H1 (cell line): ENCODE measurements at regions not wholly inside any gene's neighbourhood (a gene's known extent, or its start where the extent isn't known, plus 50 kb on each side); places are given as distances from the start of the nearest gene placed in this dataset.

ENCODE experiments used
- POU5F1 ChIP-seq: IDR thresholded peaks from 2 replicates; pipeline ENCODE4 v1.6.1; 2011; ENCODE audit warnings: low read depth, mild to moderate bottlenecking, low read length, moderate library complexity
- TF ChIP-seq, protein P1 (sequence below): IDR thresholded peaks from 2 replicates; pipeline ENCODE4 v1.6.1; 2011; ENCODE audit warnings: low read length, improper control_type of control experiment

DNA sequence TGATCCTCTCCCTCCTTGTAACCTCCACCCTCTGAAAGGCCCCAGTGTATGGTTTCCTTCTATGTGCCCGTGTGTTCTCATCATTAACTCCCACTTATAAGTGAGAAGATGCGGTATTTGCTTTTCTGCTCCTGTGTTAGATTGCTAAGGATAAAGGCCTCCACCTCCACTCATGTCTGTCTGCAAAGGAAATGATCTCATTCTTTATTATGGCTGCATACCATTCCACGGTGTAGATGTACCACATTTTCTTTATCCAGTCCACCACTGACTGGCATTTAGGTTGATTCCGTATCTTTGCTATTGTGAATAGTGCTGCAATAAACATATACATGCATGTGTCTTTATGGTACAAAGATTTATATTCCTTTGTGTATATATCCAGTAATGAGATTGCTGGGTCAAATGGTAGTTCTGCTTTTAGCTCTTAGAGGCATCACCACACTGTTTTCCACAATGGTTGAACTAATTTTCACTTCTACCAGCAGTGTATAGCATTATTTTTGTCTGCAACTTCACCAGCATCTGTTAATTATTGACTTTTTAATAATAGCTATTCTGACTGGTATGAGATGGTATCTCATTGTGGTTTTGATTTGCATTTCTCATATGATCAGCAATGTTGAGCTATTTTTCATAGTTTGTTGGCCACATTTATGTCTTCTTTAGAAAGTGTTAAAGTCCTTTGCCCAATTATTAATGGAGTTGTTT, 1030.9 kb downstream of the FSTL5 start (continued):
- TF ChIP-seq POU5F1 = no peak
- TF ChIP-seq, protein P1, sequence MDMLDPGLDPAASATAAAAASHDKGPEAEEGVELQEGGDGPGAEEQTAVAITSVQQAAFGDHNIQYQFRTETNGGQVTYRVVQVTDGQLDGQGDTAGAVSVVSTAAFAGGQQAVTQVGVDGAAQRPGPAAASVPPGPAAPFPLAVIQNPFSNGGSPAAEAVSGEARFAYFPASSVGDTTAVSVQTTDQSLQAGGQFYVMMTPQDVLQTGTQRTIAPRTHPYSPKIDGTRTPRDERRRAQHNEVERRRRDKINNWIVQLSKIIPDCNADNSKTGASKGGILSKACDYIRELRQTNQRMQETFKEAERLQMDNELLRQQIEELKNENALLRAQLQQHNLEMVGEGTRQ = no peak
- TF ChIP-seq, all 59 proteins: peak for 0
